Neural progenitor cell (in vitro differentiated cells): ENCODE measurements at regions not wholly inside any gene's neighbourhood (a gene's known extent, or its start where the extent isn't known, plus 50 kb on each side); places are given as distances from the start of the nearest gene placed in this dataset.

Experiments used
- DNase-seq: peaks from one replicate; pipeline ENCODE4 v3.0.0-alpha.2; 2016; ENCODE audit warnings: low spot score
- H2AFZ ChIP-seq: fragments of 200-600 bp; sonication (generic); replicated peaks from 2 replicates; pipeline ENCODE4 v1.6.1; 2016; ENCODE audit warnings: antibody characterized with exemption
- H3F3A ChIP-seq: fragments of 200-600 bp; sonication (generic); 2 replicates; pipeline ENCODE4 v1.6.1; 2016; ENCODE audit warnings: antibody characterized with exemption, low read depth
- H3K27ac ChIP-seq: fragments of 200-600 bp; sonication (generic); 2 replicates; pipeline ENCODE4 v1.5.1; 2016; ENCODE audit warnings: mild to moderate bottlenecking
- H3K27me3 ChIP-seq: fragments of 200-600 bp; sonication (generic); 2 replicates; pipeline ENCODE4 v1.6.1; 2016; ENCODE audit warnings: mild to moderate bottlenecking, moderate library complexity
- H3K36me3 ChIP-seq: fragments of 200-600 bp; sonication (generic); 2 replicates; pipeline ENCODE4 v1.5.1; 2016
- H3K4me1 ChIP-seq: fragments of 200-600 bp; sonication (generic); 2 replicates; pipeline ENCODE4 v1.6.1; 2016; ENCODE audit warnings: mixed run types
- H3K4me2 ChIP-seq: fragments of 200-600 bp; sonication (generic); 2 replicates; pipeline ENCODE4 v1.6.1; 2016
- H3K4me3 ChIP-seq: fragments of 200-600 bp; sonication (generic); 2 replicates; pipeline ENCODE4 v1.5.1; 2016
- H3K79me2 ChIP-seq: fragments of 200-600 bp; sonication (generic); 2 replicates; pipeline ENCODE4 v1.6.1; 2016; ENCODE audit warnings: low read depth
- H3K9ac ChIP-seq: fragments of 200-600 bp; sonication (generic); 2 replicates; pipeline ENCODE4 v1.6.1; 2016
- H3K9me3 ChIP-seq: fragments of 200-600 bp; sonication (generic); 2 replicates; pipeline ENCODE4 v1.5.1; 2016; ENCODE audit warnings: low read depth
- H4K20me1 ChIP-seq: fragments of 200-600 bp; sonication (generic); 2 replicates; pipeline ENCODE4 v1.6.1; 2016; ENCODE audit warnings: low read depth
- H3K27ac Mint-ChIP-seq: 3 replicates; pipeline ENCODE4 v1.8.0; 2021; ENCODE audit warnings: mixed read lengths
- H3K27me3 Mint-ChIP-seq: 2 replicates; pipeline ENCODE4 v1.8.0; 2022; ENCODE audit warnings: low read depth, mild to moderate bottlenecking, inconsistent platforms, moderate library complexity, mixed read lengths; ENCODE audit not compliant: insufficient read depth
- H3K36me3 Mint-ChIP-seq: 3 replicates; pipeline ENCODE4 v1.8.0; 2021; ENCODE audit warnings: mixed read lengths
- H3K4me1 Mint-ChIP-seq: 3 replicates; pipeline ENCODE4 v1.8.0; 2021; ENCODE audit warnings: mixed read lengths
- H3K4me3 Mint-ChIP-seq: 3 replicates; pipeline ENCODE4 v1.8.0; 2021; ENCODE audit warnings: mild to moderate bottlenecking, moderate library complexity, mixed read lengths
- H3K9me3 Mint-ChIP-seq: 3 replicates; pipeline ENCODE4 v1.8.0; 2020; ENCODE audit warnings: mixed read lengths
- CTCF ChIP-seq: fragments of 200-600 bp; sonication (generic); IDR thresholded peaks from 2 replicates; pipeline ENCODE4 v1.5.1; 2017; ENCODE audit warnings: antibody characterized with exemption, mild to moderate bottlenecking
- EZH2 ChIP-seq: fragments of 200-600 bp; sonication (generic); IDR thresholded peaks from 2 replicates; pipeline ENCODE4 v1.6.1; 2017; ENCODE audit warnings: antibody characterized with exemption, mild to moderate bottlenecking, moderate library complexity
- EZH2phosphoT487 ChIP-seq: fragments of 200-600 bp; sonication (generic); IDR thresholded peaks from 2 replicates; pipeline ENCODE4 v1.6.1; 2017; ENCODE audit warnings: antibody characterized with exemption

GRCh38 chr2:42928161-42928691, 135.8 kb upstream of the HAAO start:
- no peaks in the 10 kb centered on the region for H3K9me3 Mint-ChIP-seq
- Histone ChIP-seq H3K9ac (no peak overlapping the region), H3K27me3 (no peaks in the 10 kb centered on the region), H3F3A (peaks cover 97% of the 10 kb centered on the region), H3K27ac (peak overlapping the region; percentile 74), H3K4me3 (no peak overlapping the region), H3K79me2 (no peaks in the 10 kb centered on the region), H4K20me1 (no peaks in the 10 kb centered on the region), H3K9me3 (no peaks in the 10 kb centered on the region), H3K4me1 (peaks cover 87% of the 10 kb centered on the region), H3K4me2 (peak overlapping the region; percentile 21), H3K36me3 (no peaks in the 10 kb centered on the region), H2AFZ (no peak overlapping the region)
- H3K4me3 Mint-ChIP-seq, result peak overlapping the region; percentile 63
- H3K27ac Mint-ChIP-seq, result peak overlapping the region; percentile 98
- DNase-seq, result peak; percentile 64
- peaks cover 6% of the 10 kb centered on the region for H3K27me3 Mint-ChIP-seq
- TF ChIP-seq EZH2 (no peak), CTCF (no peak), EZH2phosphoT487 (no peak)
- H3K4me1 Mint-ChIP-seq, result peaks cover 86% of the 10 kb centered on the region
- no peaks in the 10 kb centered on the region for H3K36me3 Mint-ChIP-seq

- Histone ChIP-seq H3F3A (peaks cover 98% of the 10 kb centered on the region), H3K27ac (peak overlapping the region; percentile 74), H3K36me3 (no peaks in the 10 kb centered on the region), H3K9ac (no peak overlapping the region), H3K27me3 (no peaks in the 10 kb centered on the region), H3K79me2 (no peaks in the 10 kb centered on the region), H2AFZ (no peak overlapping the region), H3K4me2 (peak overlapping the region; percentile 21), H4K20me1 (no peaks in the 10 kb centered on the region), H3K9me3 (no peaks in the 10 kb centered on the region), H3K4me3 (no peak overlapping the region), H3K4me1 (peaks cover 94% of the 10 kb centered on the region)
- H3K9me3 Mint-ChIP-seq, result no peaks in the 10 kb centered on the region
- H3K4me3 Mint-ChIP-seq, result no peak overlapping the region
- H3K36me3 Mint-ChIP-seq, result no peaks in the 10 kb centered on the region
- TF ChIP-seq CTCF (no peak), EZH2phosphoT487 (no peak), EZH2 (no peak)
- peak overlapping the region; percentile 98 for H3K27ac Mint-ChIP-seq
- peak; percentile 18 for DNase-seq
- peaks cover 89% of the 10 kb centered on the region for H3K4me1 Mint-ChIP-seq
- H3K27me3 Mint-ChIP-seq, result peaks cover 9% of the 10 kb centered on the region
These were observed 135.2 kb upstream of the HAAO start for GRCh38 chr2:42927334-42928160.

- no peak overlapping the region for H2AFZ ChIP-seq
- H3K4me3 Mint-ChIP-seq, result peak overlapping the region; percentile 66
- peaks cover 95% of the 10 kb centered on the region for H3K4me1 ChIP-seq
These were observed 134.3 kb upstream of the HAAO start for GRCh38 chr2:42926434-42927333.

More at GRCh38 chr2:42926434-42927333, 134.3 kb upstream of the HAAO start:
- H3K27ac ChIP-seq, result peak overlapping the region; percentile 98
- Mint-ChIP-seq H3K4me1 (peaks cover 94% of the 10 kb centered on the region), H3K27me3 (peaks cover 9% of the 10 kb centered on the region), H3K27ac (peak overlapping the region; percentile 100), H3K36me3 (no peaks in the 10 kb centered on the region), H3K9me3 (no peaks in the 10 kb centered on the region)
- no peak overlapping the region for H3K4me3 ChIP-seq
- peak; percentile 30 for DNase-seq
- H4K20me1 ChIP-seq, result no peaks in the 10 kb centered on the region
- peak overlapping the region; percentile 43 for H3K4me2 ChIP-seq
- TF ChIP-seq EZH2, result no peak
- no peak for TF ChIP-seq EZH2phosphoT487
- no peak for TF ChIP-seq CTCF
- no peaks in the 10 kb centered on the region for H3K79me2 ChIP-seq
- H3K36me3 ChIP-seq, result no peaks in the 10 kb centered on the region
- peaks cover 92% of the 10 kb centered on the region for H3F3A ChIP-seq
- no peaks in the 10 kb centered on the region for H3K27me3 ChIP-seq
- no peak overlapping the region for H3K9ac ChIP-seq
- H3K9me3 ChIP-seq, result no peaks in the 10 kb centered on the region
